NCI-H82 treated with DMSO at 0.1 percent for 48 hours (cell line): ENCODE measurements at regions not wholly inside any gene's neighbourhood (a gene's known extent, or its start where the extent isn't known, plus 50 kb on each side); places are given as distances from the start of the nearest gene placed in this dataset.
"Not testable (repeated sequence)": the region's sequence is repeated elsewhere in the genome, so short reads cannot be mapped to it uniquely, and the experiment has no call there.

Experiments used
- DNase-seq: peaks from one replicate; lab custom pipeline; 2025; ENCODE audit not compliant: unreplicated experiment; lab: John Stamatoyannopoulos, UW

- no peak for DNase-seq
Observed at GRCh38 chr12:47491516-47492305, 214.1 kb downstream of the RPAP3 start.

DNA sequence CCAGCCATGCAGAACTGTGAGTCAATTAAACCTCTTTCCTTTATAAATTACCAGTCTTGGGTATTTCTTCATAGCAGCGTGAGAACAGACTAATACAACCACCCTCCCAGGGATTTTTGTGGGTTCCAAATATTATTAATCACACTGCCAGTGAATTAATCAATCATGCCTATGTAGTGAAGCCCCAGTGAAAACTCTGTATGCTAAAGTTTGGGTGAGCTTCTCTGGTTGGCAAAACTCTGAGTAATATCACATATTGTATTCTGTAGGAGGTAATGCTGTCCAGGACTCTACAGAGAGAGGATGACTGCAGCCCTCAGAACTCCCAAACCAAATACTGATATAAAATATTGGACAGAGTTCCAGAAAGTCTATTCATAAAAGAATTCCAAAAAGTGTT is 216.9 kb downstream of the RPAP3 start:
- DNase-seq, result no peak

DNA sequence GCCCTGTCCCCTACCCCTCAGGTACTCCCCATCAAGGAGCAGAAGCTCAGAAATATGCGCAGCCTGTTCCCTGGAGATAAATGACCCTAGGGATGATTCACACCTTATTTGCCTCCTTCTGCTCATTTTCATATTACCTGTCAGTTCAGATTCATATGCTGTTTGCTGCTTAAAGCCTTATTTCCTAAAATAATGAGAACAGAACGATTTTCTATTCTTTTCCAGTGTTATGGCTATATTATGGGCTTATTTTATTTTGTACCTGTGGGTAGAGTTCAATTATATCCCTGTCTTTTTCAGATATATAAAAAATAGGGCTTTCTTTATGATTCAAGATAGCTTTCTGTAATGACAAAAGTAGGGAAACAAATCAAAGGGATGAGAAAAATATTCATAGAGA is 224.8 kb downstream of the RPAP3 start:
- DNase-seq, result no peak

DNA sequence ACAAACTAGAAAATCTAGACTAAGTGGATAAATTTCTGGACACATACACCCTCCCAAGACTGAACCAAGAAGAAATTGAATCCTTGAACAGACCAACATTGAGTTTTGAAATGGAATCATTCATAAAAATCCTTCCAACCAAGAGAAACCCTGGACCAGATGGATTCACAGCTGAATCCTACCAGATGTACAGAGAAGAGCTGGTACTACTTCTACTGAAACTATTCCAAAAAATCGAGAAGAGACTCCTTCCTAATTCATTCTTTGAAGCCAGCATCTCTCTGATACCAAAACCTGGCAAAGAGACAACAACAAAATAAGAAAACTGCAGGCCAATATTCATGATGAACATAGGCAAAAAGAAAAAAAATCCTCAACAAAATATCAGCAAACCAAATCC is 227.4 kb downstream of the RPAP3 start:
- no peak for DNase-seq

DNA sequence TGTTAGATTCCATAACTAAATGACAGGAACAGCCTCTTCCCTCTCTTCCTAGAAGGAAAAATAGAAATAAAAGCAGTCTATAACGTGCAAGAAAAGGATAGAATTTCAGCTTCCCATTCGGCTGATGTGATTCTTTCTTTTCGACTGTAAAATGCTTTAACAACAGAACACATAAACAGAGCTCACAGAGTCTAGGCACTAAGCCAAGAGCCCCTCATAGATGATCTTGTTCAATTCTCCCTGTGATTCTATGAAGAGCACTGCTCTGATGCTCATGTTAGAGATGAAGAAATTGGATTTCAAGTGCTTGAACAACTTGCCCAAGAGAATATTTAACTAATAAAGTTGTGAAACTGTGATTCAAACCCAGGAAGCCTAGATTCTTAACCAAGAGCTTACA is 232.7 kb downstream of the RPAP3 start:
- DNase-seq, result no peak

DNA sequence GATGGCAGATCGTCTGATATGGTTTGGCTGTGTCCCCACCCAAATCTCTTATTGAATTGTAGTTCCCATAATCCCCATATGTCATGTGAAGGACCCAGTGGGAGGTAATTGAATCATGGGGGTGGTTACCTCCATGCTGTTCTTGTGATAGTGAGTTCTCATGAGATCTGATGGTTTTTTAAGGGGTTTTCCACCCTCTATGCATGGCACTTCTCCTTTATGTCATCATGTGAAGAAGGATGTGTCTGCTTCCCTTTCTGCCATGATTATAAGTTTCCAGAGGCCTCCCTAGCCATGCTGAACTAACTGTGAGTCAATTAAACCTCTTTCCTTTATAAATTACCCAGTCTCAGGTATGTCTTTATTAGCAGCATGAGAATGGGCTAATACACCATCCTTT is 235.5 kb downstream of the RPAP3 start:
- not testable (repeated sequence) for DNase-seq

DNA sequence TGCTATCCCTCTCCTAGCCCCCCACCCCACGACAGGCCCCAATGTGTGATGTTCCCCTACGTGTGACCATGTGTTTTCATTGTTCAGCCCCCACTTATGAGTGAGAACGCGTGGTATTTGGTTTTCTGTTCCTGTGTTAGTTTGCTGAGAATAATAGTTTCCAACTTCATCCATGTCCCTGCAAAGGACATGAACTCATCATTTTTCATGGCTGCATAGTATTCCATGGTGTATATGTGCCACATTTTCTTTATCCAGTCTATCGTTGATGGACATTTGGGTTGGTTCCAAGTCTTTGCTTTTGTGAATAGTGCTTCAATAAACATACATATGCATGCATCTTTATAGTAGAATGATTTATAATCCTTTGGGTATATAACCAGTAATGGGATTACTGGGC is 241.9 kb downstream of the RPAP3 start:
- not testable (repeated sequence) for DNase-seq

DNA sequence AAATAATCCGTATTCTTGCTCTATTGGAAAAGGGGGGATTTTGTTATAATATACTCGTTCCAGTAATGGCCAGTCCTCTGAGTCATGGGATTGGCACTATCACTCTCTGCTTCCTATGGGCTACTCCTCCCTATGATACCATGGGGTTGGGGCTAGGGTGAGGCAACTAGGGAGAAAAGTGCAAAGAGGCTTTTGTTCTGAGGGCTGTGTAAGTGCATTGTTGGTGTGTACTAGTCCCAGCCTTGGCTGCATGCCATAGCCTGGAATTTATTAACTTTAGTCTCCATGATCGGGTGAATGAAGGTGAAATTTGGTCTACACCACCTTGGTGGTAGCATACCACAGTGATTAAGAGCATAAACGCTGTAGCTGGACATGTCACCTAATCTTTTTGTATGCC is 247.6 kb downstream of the RPAP3 start:
- no peak for DNase-seq

GRCh38 chr12:47449797-47450196 is 256.0 kb downstream of the RPAP3 start:
- no peak for DNase-seq

DNA sequence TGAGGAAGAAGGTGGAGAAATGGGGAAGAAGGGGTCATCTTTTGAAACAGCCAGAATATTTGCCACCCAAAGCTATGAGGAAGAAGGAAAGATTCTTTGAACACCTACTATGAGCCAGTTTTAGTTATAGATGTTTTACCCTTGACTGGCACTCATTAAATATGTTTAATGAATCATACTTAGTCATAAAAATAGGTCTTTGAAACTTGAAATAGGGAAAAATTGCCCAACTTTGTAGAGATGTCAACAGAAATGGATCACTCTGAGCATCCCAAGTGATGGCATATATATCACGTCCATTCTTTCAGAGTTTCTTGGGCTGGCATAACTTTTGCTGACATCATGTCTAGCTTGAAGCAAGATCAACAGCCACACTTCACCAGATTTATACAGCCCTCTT is 263.5 kb downstream of the RPAP3 start:
- no peak for DNase-seq

DNA sequence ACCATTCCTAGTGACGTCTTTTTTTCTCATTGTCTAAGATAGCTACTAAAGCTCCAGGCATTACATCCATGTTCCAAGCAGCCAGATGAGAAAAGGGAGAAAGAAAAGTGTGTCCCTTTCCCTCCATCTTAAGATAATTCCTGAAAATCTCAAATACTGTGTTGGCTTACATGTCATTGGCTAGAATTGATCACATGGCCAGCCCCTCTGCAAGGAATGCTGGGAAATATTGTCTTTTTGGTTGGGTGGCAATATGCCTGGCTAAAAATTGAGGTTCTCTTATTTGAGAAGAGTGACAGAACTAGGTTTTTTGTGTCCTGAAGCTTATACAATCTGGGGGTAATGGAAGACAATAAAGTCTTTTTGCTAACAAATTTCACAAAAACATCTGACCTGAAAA is 264.3 kb downstream of the RPAP3 start:
- no peak for DNase-seq

DNA sequence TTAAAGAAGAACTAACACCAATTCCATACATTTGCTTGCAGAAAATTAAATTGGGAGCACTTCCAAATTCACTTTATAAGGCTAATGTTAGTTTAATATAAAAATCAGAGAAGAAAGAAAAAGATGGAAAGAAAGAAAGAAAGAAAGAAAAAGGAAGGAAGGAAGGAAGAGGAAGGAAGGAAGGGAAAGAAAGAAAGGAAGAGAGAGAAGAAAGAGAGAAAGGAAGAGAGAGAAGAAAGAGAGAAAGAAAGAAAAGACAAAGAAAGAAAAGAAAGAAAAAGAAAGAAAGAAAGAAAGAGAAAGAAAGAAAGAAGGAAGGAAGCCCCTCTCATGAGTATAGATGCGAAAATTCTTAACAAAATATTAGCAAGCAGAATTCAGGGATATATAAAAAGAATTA is 267.7 kb downstream of the RPAP3 start:
- DNase-seq, result no peak

GRCh38 chr12:47437570-47437969 is 268.3 kb downstream of the RPAP3 start:
- no peak for DNase-seq

- DNase-seq, result no peak
Observed at GRCh38 chr12:47433876-47434275, 272.0 kb downstream of the RPAP3 start.

GRCh38 chr12:47426678-47427309 is 279.0 kb downstream of the RPAP3 start:
- not testable (repeated sequence) for DNase-seq

DNA sequence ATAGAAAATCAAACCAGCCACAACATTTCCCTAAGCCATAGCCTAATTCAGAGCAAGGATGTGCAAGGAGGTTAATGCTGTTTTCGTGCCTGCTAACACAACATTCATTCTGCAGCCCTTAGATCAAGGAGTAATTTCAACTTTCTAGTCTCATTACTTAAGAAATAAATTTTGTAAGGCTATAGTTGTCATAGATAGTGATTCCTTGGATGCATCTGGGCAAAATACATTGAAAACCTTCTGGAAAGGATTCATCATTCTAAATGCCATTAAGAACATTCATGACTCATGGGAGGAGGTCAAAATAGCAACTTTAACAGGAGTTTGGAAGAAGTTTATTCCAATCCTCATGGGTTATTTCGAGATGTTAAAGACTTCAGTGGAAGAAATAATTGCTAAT is 283.2 kb downstream of the RPAP3 start:
- DNase-seq, result no peak

- no peak for DNase-seq
Observed at GRCh38 chr12:47419497-47419896, 286.3 kb downstream of the RPAP3 start.

- no peak for DNase-seq
Observed at GRCh38 chr12:47417955-47418354, 287.9 kb downstream of the RPAP3 start.

DNA sequence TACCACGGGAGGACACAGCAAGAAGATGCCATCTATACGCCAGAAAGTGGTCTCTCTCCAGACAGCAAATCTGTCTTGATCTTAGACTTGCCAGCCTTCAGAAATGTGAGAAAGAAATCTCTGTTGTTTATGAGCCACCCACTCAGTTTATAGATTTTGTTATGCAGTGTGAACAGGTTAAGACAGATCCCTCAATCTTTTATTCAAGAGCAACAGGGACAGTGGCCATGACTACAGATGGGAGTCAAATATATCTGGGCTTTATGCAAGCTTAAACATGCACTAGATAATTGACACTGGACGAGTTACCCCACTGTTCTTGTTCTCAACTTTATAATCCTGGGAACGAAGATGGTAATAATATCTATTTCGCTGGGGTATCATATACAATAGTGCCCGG is 288.7 kb downstream of the RPAP3 start:
- DNase-seq, result no peak

DNA sequence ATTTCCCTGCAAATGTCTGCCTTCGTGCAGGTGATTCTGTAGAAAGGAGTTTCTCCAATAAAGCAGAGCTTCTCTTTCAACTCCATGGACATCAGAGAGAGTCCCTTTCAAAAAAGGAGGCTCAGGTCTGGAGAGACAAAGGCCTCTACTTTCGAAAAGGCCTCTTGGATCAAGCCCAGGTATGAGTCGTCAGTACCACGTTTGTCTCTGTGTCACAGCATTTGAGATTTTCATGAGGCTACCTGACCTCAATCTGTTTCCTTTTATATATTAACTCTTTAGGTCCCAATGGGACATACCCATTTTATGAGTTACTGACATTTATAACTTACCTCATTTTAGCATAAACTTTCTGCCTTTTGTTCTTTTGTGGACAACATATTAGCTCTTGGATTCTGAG is 290.8 kb downstream of the RPAP3 start:
- no peak for DNase-seq

DNA sequence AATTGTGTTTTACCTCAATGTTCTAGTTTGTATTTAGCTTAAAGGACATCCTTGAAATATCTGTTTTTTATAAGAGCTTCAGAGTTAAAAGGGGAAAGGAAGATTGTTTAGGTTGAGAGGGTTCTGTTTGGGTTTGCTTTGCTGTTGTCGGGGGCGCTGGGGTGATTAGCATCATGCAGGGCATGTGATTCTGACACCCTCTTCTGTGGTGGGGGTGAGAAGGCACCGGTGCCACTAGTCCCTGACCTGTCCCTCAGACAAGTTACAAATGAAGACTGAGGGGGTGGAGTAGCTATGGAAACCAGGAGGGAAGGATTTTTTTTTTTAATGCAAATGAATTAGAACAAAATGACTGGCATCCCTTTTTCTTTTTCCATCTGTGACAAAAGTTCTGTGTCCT is 291.3 kb downstream of the RPAP3 start:
- DNase-seq, result no peak

GRCh38 chr12:47413806-47414205 is 292.0 kb downstream of the RPAP3 start:
- DNase-seq, result no peak
